ENCODE measurements at regions not wholly inside any gene's neighbourhood (a gene's known extent, or its start where the extent isn't known, plus 50 kb on each side); places are given as distances from the start of the nearest gene placed in this dataset.

- Histone ChIP-seq H3K9ac (ENCODE audit: low read length) (no peak overlapping the region), H3K4me3 (ENCODE audit: low read length) (no peak overlapping the region), H4K20me1 (ENCODE audit: insufficient read depth, low read depth, low read length) (no peaks in the 10 kb centered on the region), H3K4me2 (ENCODE audit: low read depth, low read length, poor library complexity, severe bottlenecking) (peak overlapping the region; percentile 27), H3K27ac (ENCODE audit: low read length) (no peak overlapping the region), H3K9me2 (replicated peaks; ENCODE audit: insufficient read depth, low read length) (no peaks in the 10 kb centered on the region), H3K9me3 (ENCODE audit: low read length) (no peaks in the 10 kb centered on the region), H2AFZ (ENCODE audit: low read length) (no peak overlapping the region), H3K36me3 (ENCODE audit: insufficient read depth, low read length) (no peaks in the 10 kb centered on the region), H3K4me1 (ENCODE audit: low read length) (peaks cover 14% of the 10 kb centered on the region), H3K27me3 (ENCODE audit: low read length) (no peaks in the 10 kb centered on the region), H3K79me2 (ENCODE audit: low read length) (no peaks in the 10 kb centered on the region)
- peak; percentile 50 for DNase-seq
Observed at GRCh38 chr13:90760639-90761038, 586.8 kb upstream of the MIR17HG start.

DNA sequence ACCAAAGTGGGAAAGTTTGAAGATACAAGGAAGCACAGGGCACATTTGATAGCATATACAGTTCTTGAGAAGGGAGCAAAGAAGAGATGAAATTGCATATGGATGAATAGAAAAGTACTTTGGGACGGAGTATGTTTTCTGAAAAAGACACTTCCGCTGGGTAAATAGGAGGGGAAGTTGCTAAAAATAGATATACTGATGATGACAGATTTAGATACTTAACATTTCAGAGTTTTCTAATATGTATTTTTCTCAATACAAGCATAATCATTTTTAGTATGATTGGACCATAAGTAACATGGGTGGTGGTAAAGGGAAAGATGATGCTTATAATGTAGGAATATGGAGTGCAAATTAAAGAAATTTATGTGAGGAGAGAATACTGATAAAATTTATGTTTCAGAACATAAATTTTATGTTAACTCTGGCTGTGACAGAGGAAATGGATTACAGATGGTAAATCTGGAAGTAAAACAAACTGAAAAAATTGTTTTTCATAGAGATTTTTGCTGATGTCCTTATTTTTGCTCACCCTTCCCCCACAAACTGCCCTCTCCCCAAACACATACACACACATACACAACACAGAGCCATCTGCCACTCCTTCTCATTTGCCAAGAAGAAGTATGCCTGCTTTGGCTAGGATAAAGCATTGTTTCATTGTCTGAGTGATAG lies 583.9 kb upstream of the MIR17HG start:
- Histone ChIP-seq H3K9ac (ENCODE audit: low read length) (no peak overlapping the region), H2AFZ (ENCODE audit: low read length) (no peak overlapping the region), H3K4me3 (ENCODE audit: low read length) (no peak overlapping the region), H4K20me1 (ENCODE audit: insufficient read depth, low read depth, low read length) (no peaks in the 10 kb centered on the region), H3K27ac (ENCODE audit: low read length) (no peak overlapping the region), H3K27me3 (ENCODE audit: low read length) (no peaks in the 10 kb centered on the region), H3K36me3 (ENCODE audit: insufficient read depth, low read length) (no peaks in the 10 kb centered on the region), H3K9me3 (ENCODE audit: low read length) (no peaks in the 10 kb centered on the region), H3K4me2 (ENCODE audit: low read depth, low read length, poor library complexity, severe bottlenecking) (no peak overlapping the region), H3K79me2 (ENCODE audit: low read length) (no peaks in the 10 kb centered on the region), H3K9me2 (replicated peaks; ENCODE audit: insufficient read depth, low read length) (no peaks in the 10 kb centered on the region), H3K4me1 (ENCODE audit: low read length) (peaks cover 14% of the 10 kb centered on the region)
- DNase-seq, result no peak

- Histone ChIP-seq H3K27ac (ENCODE audit: low read length) (no peak overlapping the region), H3K27me3 (ENCODE audit: low read length) (no peaks in the 10 kb centered on the region), H3K4me1 (ENCODE audit: low read length) (no peaks in the 10 kb centered on the region), H3K79me2 (ENCODE audit: low read length) (no peaks in the 10 kb centered on the region), H3K9ac (ENCODE audit: low read length) (no peak overlapping the region), H3K9me2 (replicated peaks; ENCODE audit: insufficient read depth, low read length) (no peaks in the 10 kb centered on the region), H3K36me3 (ENCODE audit: insufficient read depth, low read length) (no peaks in the 10 kb centered on the region), H4K20me1 (ENCODE audit: insufficient read depth, low read depth, low read length) (no peaks in the 10 kb centered on the region), H2AFZ (ENCODE audit: low read length) (no peak overlapping the region), H3K4me2 (ENCODE audit: low read depth, low read length, poor library complexity, severe bottlenecking) (no peak overlapping the region), H3K9me3 (ENCODE audit: low read length) (no peaks in the 10 kb centered on the region), H3K4me3 (ENCODE audit: low read length) (no peak overlapping the region)
- no peak for DNase-seq
Observed at GRCh38 chr13:90766386-90766902, 581.0 kb upstream of the MIR17HG start.

DNA sequence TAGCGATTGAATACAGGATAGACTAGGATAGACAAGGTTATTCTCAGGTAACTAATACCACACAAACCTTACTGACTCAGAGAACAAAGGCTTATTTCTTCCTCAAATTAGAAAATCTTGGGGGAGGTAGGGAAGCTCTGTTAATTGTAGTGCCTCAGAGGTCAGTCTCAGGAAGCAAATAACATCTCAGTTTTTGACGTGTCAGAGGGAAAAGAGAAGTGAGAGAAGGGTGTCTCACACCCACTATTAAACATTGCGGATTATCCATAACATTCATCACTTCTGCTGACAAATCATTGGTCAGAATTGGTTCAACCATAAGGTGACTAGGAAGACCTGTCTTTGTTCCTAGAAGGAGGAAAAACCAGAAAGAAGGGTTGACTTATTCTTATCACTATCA lies 579.4 kb upstream of the MIR17HG start:
- H3K36me3 ChIP-seq (ENCODE audit: insufficient read depth, low read length), result no peaks in the 10 kb centered on the region
- H3K9me2 ChIP-seq (replicated peaks; ENCODE audit: insufficient read depth, low read length), result no peaks in the 10 kb centered on the region
- H3K79me2 ChIP-seq (ENCODE audit: low read length), result no peaks in the 10 kb centered on the region
- H3K27me3 ChIP-seq (ENCODE audit: low read length), result no peaks in the 10 kb centered on the region
- H3K27ac ChIP-seq (ENCODE audit: low read length), result no peak overlapping the region
- DNase-seq, result no peak
- no peak overlapping the region for H3K4me2 ChIP-seq (ENCODE audit: low read depth, low read length, poor library complexity, severe bottlenecking)
- no peaks in the 10 kb centered on the region for H4K20me1 ChIP-seq (ENCODE audit: insufficient read depth, low read depth, low read length)
- no peaks in the 10 kb centered on the region for H3K4me1 ChIP-seq (ENCODE audit: low read length)
- no peak overlapping the region for H3K4me3 ChIP-seq (ENCODE audit: low read length)
- no peaks in the 10 kb centered on the region for H3K9me3 ChIP-seq (ENCODE audit: low read length)
- no peak overlapping the region for H3K9ac ChIP-seq (ENCODE audit: low read length)
- no peak overlapping the region for H2AFZ ChIP-seq (ENCODE audit: low read length)

DNA sequence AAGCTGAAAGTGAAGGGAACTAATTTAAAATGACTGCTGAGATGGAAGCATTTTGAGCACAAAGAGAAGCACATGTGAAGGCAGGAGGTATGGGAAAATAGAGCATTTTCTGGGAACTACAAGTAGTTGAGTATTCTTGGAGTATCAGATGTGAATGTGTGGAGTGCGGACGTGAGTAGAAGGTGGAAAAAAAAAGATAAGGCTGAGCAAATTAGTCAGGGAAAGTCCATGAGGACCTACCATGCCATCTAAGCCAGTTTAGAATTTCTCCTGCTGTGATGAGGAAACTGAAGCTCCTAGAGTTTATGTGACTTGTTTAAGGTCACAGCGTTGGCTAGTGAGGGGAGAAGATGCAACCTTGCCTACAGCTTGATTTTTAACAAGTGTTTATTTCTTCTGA lies 578.1 kb upstream of the MIR17HG start:
- H3K9me2 ChIP-seq (replicated peaks; ENCODE audit: insufficient read depth, low read length), result no peaks in the 10 kb centered on the region
- no peak overlapping the region for H2AFZ ChIP-seq (ENCODE audit: low read length)
- no peaks in the 10 kb centered on the region for H4K20me1 ChIP-seq (ENCODE audit: insufficient read depth, low read depth, low read length)
- H3K36me3 ChIP-seq (ENCODE audit: insufficient read depth, low read length), result no peaks in the 10 kb centered on the region
- H3K9ac ChIP-seq (ENCODE audit: low read length), result no peak overlapping the region
- no peaks in the 10 kb centered on the region for H3K4me1 ChIP-seq (ENCODE audit: low read length)
- no peak overlapping the region for H3K4me3 ChIP-seq (ENCODE audit: low read length)
- no peaks in the 10 kb centered on the region for H3K9me3 ChIP-seq (ENCODE audit: low read length)
- no peak overlapping the region for H3K4me2 ChIP-seq (ENCODE audit: low read depth, low read length, poor library complexity, severe bottlenecking)
- no peak overlapping the region for H3K27ac ChIP-seq (ENCODE audit: low read length)
- no peaks in the 10 kb centered on the region for H3K79me2 ChIP-seq (ENCODE audit: low read length)
- no peaks in the 10 kb centered on the region for H3K27me3 ChIP-seq (ENCODE audit: low read length)
- DNase-seq, result no peak

DNA sequence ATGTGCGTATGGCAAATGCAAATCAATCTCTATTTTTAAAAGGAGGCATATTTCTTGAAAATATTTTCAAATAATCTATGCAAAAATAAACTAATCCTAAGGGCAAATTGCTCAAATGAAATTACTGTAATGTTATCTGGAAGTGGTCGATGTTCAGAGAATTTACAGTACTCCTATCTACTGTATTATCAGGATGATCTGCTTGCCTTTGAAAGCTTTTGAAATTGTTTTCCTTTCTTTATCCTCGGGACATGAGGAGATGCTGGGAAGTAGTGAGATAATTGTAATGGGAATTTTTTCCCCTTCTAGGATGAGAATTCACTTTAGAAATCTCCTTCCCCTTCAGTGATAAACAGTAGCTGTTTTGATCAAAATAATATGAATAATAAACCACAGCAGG lies 577.2 kb upstream of the MIR17HG start:
- no peak for DNase-seq
- Histone ChIP-seq H3K9me3 (ENCODE audit: low read length) (no peaks in the 10 kb centered on the region), H3K79me2 (ENCODE audit: low read length) (no peaks in the 10 kb centered on the region)

DNA sequence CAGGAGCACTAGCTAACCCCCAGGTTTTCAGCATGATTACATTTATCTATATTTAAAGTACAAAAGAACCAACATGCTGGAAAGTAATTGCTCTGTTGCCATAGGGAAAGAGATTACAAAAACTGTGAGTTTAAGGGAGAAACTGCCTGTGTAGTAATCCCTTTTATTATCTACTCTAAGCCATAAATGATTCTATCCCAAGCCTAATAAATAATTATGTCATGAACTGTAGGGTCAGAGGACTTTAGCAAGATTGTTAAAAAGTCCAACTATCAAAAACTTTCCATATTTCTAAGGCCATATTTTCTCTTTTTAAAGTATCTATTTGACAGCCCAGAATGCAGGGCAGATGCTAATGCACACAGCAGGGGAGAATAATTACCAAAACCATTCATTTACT lies 573.8 kb upstream of the MIR17HG start:
- Histone ChIP-seq H4K20me1 (ENCODE audit: insufficient read depth, low read depth, low read length) (no peaks in the 10 kb centered on the region), H3K27ac (ENCODE audit: low read length) (no peak overlapping the region), H3K79me2 (ENCODE audit: low read length) (no peaks in the 10 kb centered on the region), H3K27me3 (ENCODE audit: low read length) (no peaks in the 10 kb centered on the region), H2AFZ (ENCODE audit: low read length) (no peak overlapping the region), H3K4me3 (ENCODE audit: low read length) (no peak overlapping the region), H3K9me2 (replicated peaks; ENCODE audit: insufficient read depth, low read length) (no peaks in the 10 kb centered on the region), H3K36me3 (ENCODE audit: insufficient read depth, low read length) (no peaks in the 10 kb centered on the region), H3K9ac (ENCODE audit: low read length) (no peak overlapping the region), H3K4me2 (ENCODE audit: low read depth, low read length, poor library complexity, severe bottlenecking) (no peak overlapping the region), H3K4me1 (ENCODE audit: low read length) (no peaks in the 10 kb centered on the region), H3K9me3 (ENCODE audit: low read length) (no peaks in the 10 kb centered on the region)
- DNase-seq, result no peak

More for the DNA sequence above, 577.2 kb upstream of the MIR17HG start:
- H2AFZ ChIP-seq (ENCODE audit: low read length), result no peak overlapping the region
- H3K4me2 ChIP-seq (ENCODE audit: low read depth, low read length, poor library complexity, severe bottlenecking), result no peak overlapping the region
- H3K9ac ChIP-seq (ENCODE audit: low read length), result no peak overlapping the region
- H3K36me3 ChIP-seq (ENCODE audit: insufficient read depth, low read length), result no peaks in the 10 kb centered on the region
- H4K20me1 ChIP-seq (ENCODE audit: insufficient read depth, low read depth, low read length), result no peaks in the 10 kb centered on the region
- H3K9me2 ChIP-seq (replicated peaks; ENCODE audit: insufficient read depth, low read length), result no peaks in the 10 kb centered on the region
- no peaks in the 10 kb centered on the region for H3K4me1 ChIP-seq (ENCODE audit: low read length)
- H3K27me3 ChIP-seq (ENCODE audit: low read length), result no peaks in the 10 kb centered on the region
- no peak overlapping the region for H3K4me3 ChIP-seq (ENCODE audit: low read length)
- no peak overlapping the region for H3K27ac ChIP-seq (ENCODE audit: low read length)

- Histone ChIP-seq H3K9me3 (ENCODE audit: low read length) (no peaks in the 10 kb centered on the region), H3K79me2 (ENCODE audit: low read length) (no peaks in the 10 kb centered on the region), H3K4me2 (ENCODE audit: low read depth, low read length, poor library complexity, severe bottlenecking) (no peak overlapping the region), H3K27ac (ENCODE audit: low read length) (no peak overlapping the region), H2AFZ (ENCODE audit: low read length) (no peak overlapping the region), H3K27me3 (ENCODE audit: low read length) (no peaks in the 10 kb centered on the region), H3K36me3 (ENCODE audit: insufficient read depth, low read length) (no peaks in the 10 kb centered on the region), H3K4me1 (ENCODE audit: low read length) (no peaks in the 10 kb centered on the region), H4K20me1 (ENCODE audit: insufficient read depth, low read depth, low read length) (no peaks in the 10 kb centered on the region), H3K9ac (ENCODE audit: low read length) (no peak overlapping the region), H3K9me2 (replicated peaks; ENCODE audit: insufficient read depth, low read length) (no peaks in the 10 kb centered on the region), H3K4me3 (ENCODE audit: low read length) (no peak overlapping the region)
- no peak for DNase-seq
Observed at GRCh38 chr13:90776051-90776748, 571.3 kb upstream of the MIR17HG start.
